Endothelial cell of umbilical vein (primary cell): ENCODE measurements at regions not wholly inside any gene's neighbourhood (a gene's known extent, or its start where the extent isn't known, plus 50 kb on each side); places are given as distances from the start of the nearest gene placed in this dataset.

Source experiments
- BruUV-seq: library from RNA; stranded (reverse); fragments of 400-500 nt; replicated peaks from 2 replicates; lab custom pipeline; 2021; lab: Mats Ljungman, UMichigan
- CTCF ChIA-PET: fragments of 300-600, 350-600 bp; sonication (Branson Sonifier 250); formaldehyde crosslinking; loops from one replicate; lab custom pipeline; 2021; ENCODE audit warnings: antibody characterized with exemption, inconsistent platforms; lab: Charles Lee
- POLR2A ChIA-PET: fragments of 300-600, 350-600 bp; sonication (Branson Sonifier 250); formaldehyde crosslinking; loops from one replicate; lab custom pipeline; 2021; ENCODE audit warnings: antibody characterized with exemption, inconsistent platforms; lab: Charles Lee
- DNase-seq: peaks from one replicate; pipeline ENCODE4 v3.0.0-alpha.2; 2011; ENCODE audit warnings: low read depth, low spot score
- FAIRE-seq: peaks from 2 replicates; lab custom pipeline; 2011; peaks lifted over from hg19 to GRCh38; lab: Jason Lieb, UNC
- H2AFZ ChIP-seq: 2 replicates; pipeline ENCODE4 v1.6.0; 2012; ENCODE audit warnings: low read depth, low read length, control low read depth, inconsistent platforms
- H3K27ac ChIP-seq: 2 replicates; pipeline ENCODE4 v1.5.1; 2011; ENCODE audit warnings: low read depth, mild to moderate bottlenecking, control low read depth, low read length, moderate library complexity; ENCODE audit not compliant: insufficient read depth
- H3K27me3 ChIP-seq, 2 experiments: 2 replicates each; pipeline versions ENCODE4 v1.6.0 to v1.6.1; 2011; ENCODE audit warnings: low read length in 2 of 2, mixed read lengths in 1 of 2; ENCODE audit not compliant: control insufficient read depth in 2 of 2, insufficient read depth in 2 of 2
- H3K36me3 ChIP-seq, 2 experiments: 2 replicates in 1 of 2; 3 replicates in 1 of 2; pipeline ENCODE4 v1.5.1; 2011; ENCODE audit warnings: low read length in 2 of 2, mild to moderate bottlenecking in 1 of 2, moderate library complexity in 1 of 2; ENCODE audit not compliant: control insufficient read depth in 2 of 2, insufficient read depth in 2 of 2; ENCODE audit errors: extremely low read depth in 1 of 2
- H3K4me1 ChIP-seq: 3 replicates; pipeline ENCODE4 v1.5.1; 2011; ENCODE audit warnings: mild to moderate bottlenecking, low read length; ENCODE audit not compliant: control insufficient read depth, insufficient read depth; ENCODE audit errors: extremely low read depth
- H3K4me2 ChIP-seq: 2 replicates; pipeline ENCODE4 v1.6.1; 2011; ENCODE audit warnings: low read length, control low read depth, mixed read lengths; ENCODE audit not compliant: insufficient read depth
- H3K4me3 ChIP-seq, 3 experiments: fragments of 200-600 bp in 1 of 3; sonication (generic), shearing (Covaris generic) in 1 of 3; replicated peaks in 1 of 3; 2 replicates each; pipeline ENCODE4 v1.5.1; 2011 to 2016; ENCODE audit warnings: control low read depth in 3 of 3, low read length in 3 of 3, mild to moderate bottlenecking in 2 of 3, inconsistent platforms in 1 of 3, low read depth in 1 of 3, moderate library complexity in 1 of 3; ENCODE audit not compliant: insufficient read depth in 1 of 3
- H3K79me2 ChIP-seq: 2 replicates; pipeline ENCODE4 v1.6.0; 2012; ENCODE audit warnings: low read length, inconsistent platforms; ENCODE audit not compliant: control insufficient read depth, insufficient read depth
- H3K9ac ChIP-seq: replicated peaks from 2 replicates; pipeline ENCODE3; 2011; ENCODE audit warnings: low read length, control low read depth; ENCODE audit not compliant: insufficient read depth; ENCODE audit errors: extremely low read depth
- H3K9me1 ChIP-seq: replicated peaks from 3 replicates; pipeline ENCODE4 v1.6.0; 2011; ENCODE audit warnings: mild to moderate bottlenecking, low read length; ENCODE audit not compliant: control insufficient read depth, insufficient read depth; ENCODE audit errors: extremely low read depth
- H3K9me3 ChIP-seq: replicated peaks from 2 replicates; pipeline ENCODE4 v1.5.1; 2012; ENCODE audit warnings: low read length, inconsistent platforms; ENCODE audit not compliant: control insufficient read depth, insufficient read depth
- H4K20me1 ChIP-seq: replicated peaks from 2 replicates; pipeline ENCODE3; 2011; ENCODE audit warnings: mild to moderate bottlenecking, low read length; ENCODE audit not compliant: control insufficient read depth, insufficient read depth; ENCODE audit errors: extremely low read depth
- CTCF ChIP-seq, 2 donors: IDR thresholded peaks; 1 replicate in 1 of 2; 2 replicates in 1 of 2; pipeline ENCODE4 v1.5.1; 2011; ENCODE audit warnings: low read length in 2 of 2, mild to moderate bottlenecking in 2 of 2, moderate library complexity in 2 of 2, control low read depth in 1 of 2, inconsistent platforms in 1 of 2, low read depth in 1 of 2; ENCODE audit not compliant: insufficient read depth in 1 of 2; ENCODE audit errors: extremely low read depth in 1 of 2
- EZH2 ChIP-seq: IDR thresholded peaks from 2 replicates; pipeline ENCODE4 v1.6.1; 2012; ENCODE audit warnings: borderline replicate concordance, low read depth, mild to moderate bottlenecking, moderate library complexity, low read length, inconsistent platforms; ENCODE audit not compliant: severe bottlenecking
- FOS ChIP-seq: IDR thresholded peaks from 2 replicates; pipeline ENCODE4 v1.6.1; 2011; ENCODE audit warnings: mild to moderate bottlenecking, low read length, moderate library complexity, borderline replicate concordance; ENCODE audit not compliant: insufficient read depth
- GATA2 ChIP-seq: IDR thresholded peaks from 2 replicates; pipeline ENCODE4 v1.7.0; 2011; ENCODE audit warnings: low read depth, mild to moderate bottlenecking, moderate library complexity, mixed read lengths, low read length; ENCODE audit not compliant: insufficient read length, insufficient read depth
- JUN ChIP-seq: IDR thresholded peaks from 2 replicates; pipeline ENCODE4 v1.6.1; 2011; ENCODE audit warnings: borderline replicate concordance, low read depth; ENCODE audit not compliant: insufficient read length, insufficient read depth
- MAX ChIP-seq: IDR thresholded peaks from 2 replicates; pipeline ENCODE4 v1.6.1; 2011; ENCODE audit not compliant: insufficient read depth, insufficient read length
- MYC ChIP-seq: IDR thresholded peaks from one replicate; pipeline ENCODE4 v1.6.1; 2011; ENCODE audit warnings: mild to moderate bottlenecking, low read depth, low read length
- POLR2A ChIP-seq: IDR thresholded peaks from 2 replicates; pipeline ENCODE4 v1.6.1; 2012; ENCODE audit warnings: low read depth, mild to moderate bottlenecking, control low read depth, low read length
- POLR2AphosphoS5 ChIP-seq: IDR thresholded peaks from 2 replicates; pipeline ENCODE4 v1.6.1; 2012; ENCODE audit warnings: low read depth, mild to moderate bottlenecking, control low read depth, low read length, moderate library complexity; ENCODE audit not compliant: insufficient read depth
- dilution Hi-C: fragments of 300-500 bp; cut with MboI; formaldehyde crosslinking; loops from one replicate; pipeline ENCODE4 v1.15.0; 2019; ENCODE audit warnings: low sequenced_read_pairs; ENCODE audit not compliant: extremely low pct_ligation_motif_present
- intact Hi-C: fragments of 100-400 bp; cut with micrococcal nuclease; formaldehyde crosslinking; loops from one replicate; pipeline ENCODE4 v1.10.0; 2022

- no peak for FAIRE-seq
Measured at GRCh38 chr13:85170372-85170771, 628.8 kb downstream of the SLITRK6 start.

GRCh38 chr13:85166891-85167290, 632.3 kb downstream of the SLITRK6 start:
- no peak for TF ChIP-seq GATA2
- TF ChIP-seq POLR2A, result no peak
- TF ChIP-seq CTCF (IDR thresholded peaks at IDR 0.05; ENCODE audit: extremely low read depth in 1 of 2, insufficient read depth in 1 of 2, low read depth in 1 of 2, low read length in 2 of 2), result no peak
- TF ChIP-seq JUN, result no peak
- no peak for TF ChIP-seq EZH2
- no peak for TF ChIP-seq MYC
- TF ChIP-seq FOS, result no peak
- no peak for TF ChIP-seq POLR2AphosphoS5
- no peak for TF ChIP-seq MAX
- no peak for DNase-seq
- no peak overlapping the region for H3K4me3 ChIP-seq
- H3K27ac ChIP-seq, result no peak overlapping the region
- ChIA-PET CTCF (no interaction called here), POLR2A (no interaction called here)
- H3K4me2 ChIP-seq, result no peak overlapping the region
- intact Hi-C loops (no loop called here), dilution Hi-C loops (no loop called here)
- H3K4me1 ChIP-seq, result no peaks in the 10 kb centered on the region
- no peaks in the 10 kb centered on the region for H3K79me2 ChIP-seq
- H3K9me1 ChIP-seq, result no peaks in the 10 kb centered on the region
- H3K36me3 ChIP-seq, result no peaks in the 10 kb centered on the region
- no peaks in the 10 kb centered on the region for H3K27me3 ChIP-seq
- no peaks in the 10 kb centered on the region for H4K20me1 ChIP-seq
- FAIRE-seq, result no peak
- BruUV-seq, result no TSS peak
- H3K9me3 ChIP-seq, result peaks cover 3% of the 10 kb centered on the region
- no peak overlapping the region for H2AFZ ChIP-seq
- H3K9ac ChIP-seq, result no peak overlapping the region

More at GRCh38 chr13:85170372-85170771, 628.8 kb downstream of the SLITRK6 start:
- no peak overlapping the region for H3K27ac ChIP-seq
- no peak overlapping the region for H2AFZ ChIP-seq
- TF ChIP-seq MYC, result no peak
- TF ChIP-seq GATA2, result no peak
- TF ChIP-seq POLR2A, result no peak
- H4K20me1 ChIP-seq, result no peaks in the 10 kb centered on the region
- H3K9ac ChIP-seq, result no peak overlapping the region
- H3K4me1 ChIP-seq, result no peaks in the 10 kb centered on the region
- no TSS peak for BruUV-seq
- no peaks in the 10 kb centered on the region for H3K27me3 ChIP-seq
- no peak for DNase-seq
- intact Hi-C loops (no loop called here), dilution Hi-C loops (no loop called here)
- no peaks in the 10 kb centered on the region for H3K9me1 ChIP-seq
- no peak overlapping the region for H3K4me2 ChIP-seq
- no peaks in the 10 kb centered on the region for H3K79me2 ChIP-seq
- H3K36me3 ChIP-seq, result no peaks in the 10 kb centered on the region
- no peak overlapping the region for H3K4me3 ChIP-seq
- no peaks in the 10 kb centered on the region for H3K9me3 ChIP-seq
- CTCF ChIA-PET, result no interaction called here
- POLR2A ChIA-PET, result no interaction called here
